DMS53 treated with DMSO at 0.1 percent for 48 hours (cell line): ENCODE measurements at regions not wholly inside any gene's neighbourhood (a gene's known extent, or its start where the extent isn't known, plus 50 kb on each side); places are given as distances from the start of the nearest gene placed in this dataset.
A peak's percentile ranks its signal among the peaks of the same experiment; 100 is the strongest.

Experiments used
- DNase-seq: peaks from one replicate; lab custom pipeline; 2025; ENCODE audit not compliant: unreplicated experiment; lab: John Stamatoyannopoulos, UW

GRCh38 chr14:101064121-101064661 lies 160.7 kb upstream of the RTL1 start:
- DNase-seq: no peak

GRCh38 chr14:101064718-101065117 lies 161.2 kb upstream of the RTL1 start:
- no peak for DNase-seq

GRCh38 chr14:101065246-101065645 lies 161.7 kb upstream of the RTL1 start:
- no peak for DNase-seq

- DNase-seq: no peak
Measured at GRCh38 chr14:101065696-101066694, 162.5 kb upstream of the RTL1 start.

GRCh38 chr14:101066826-101067510 lies 163.4 kb upstream of the RTL1 start:
- no peak for DNase-seq

GRCh38 chr14:101068313-101069227 lies 165.0 kb upstream of the RTL1 start:
- no peak for DNase-seq

- DNase-seq: no peak
Measured at GRCh38 chr14:101069228-101069549, 165.7 kb upstream of the RTL1 start.

- DNase-seq: no peak
Measured at GRCh38 chr14:101069666-101070362, 166.3 kb upstream of the RTL1 start.

GRCh38 chr14:101070540-101071492 lies 167.3 kb upstream of the RTL1 start:
- no peak for DNase-seq

GRCh38 chr14:101071493-101071906 lies 168.0 kb upstream of the RTL1 start:
- no peak for DNase-seq

- DNase-seq: no peak
Measured at GRCh38 chr14:101072070-101072469, 168.5 kb upstream of the RTL1 start.

GRCh38 chr14:101072531-101072930 lies 169.0 kb upstream of the RTL1 start:
- no peak for DNase-seq

GRCh38 chr14:101072945-101073597 lies 169.5 kb upstream of the RTL1 start:
- peak; percentile 6 for DNase-seq

GRCh38 chr14:101073598-101073965 lies 170.1 kb upstream of the RTL1 start:
- no peak for DNase-seq

- no peak for DNase-seq
Measured at GRCh38 chr14:101074196-101075024, 170.9 kb upstream of the RTL1 start.

GRCh38 chr14:101075025-101075800 lies 171.7 kb upstream of the RTL1 start:
- DNase-seq: no peak

- DNase-seq: no peak
Measured at GRCh38 chr14:101075801-101076413, 172.4 kb upstream of the RTL1 start.
